MM.1S (cell line): ENCODE measurements at regions not wholly inside any gene's neighbourhood (a gene's known extent, or its start where the extent isn't known, plus 50 kb on each side); places are given as distances from the start of the nearest gene placed in this dataset.

Experiments
- CTCF ChIP-seq: fragments of 300-600 bp; sonication (generic); IDR thresholded peaks from 2 replicates; pipeline ENCODE4 v1.5.1; 2016; ENCODE audit warnings: antibody characterized with exemption, low read length, mixed read lengths
- EZH2 ChIP-seq: fragments of 300-600 bp; sonication (generic); optimal IDR thresholded peaks from 2 replicates; pipeline ENCODE3; 2017; ENCODE audit warnings: low read depth, mild to moderate bottlenecking, antibody characterized with exemption, low read length, mixed read lengths
- EZH2phosphoT487 ChIP-seq: fragments of 300-600 bp; sonication (generic); IDR thresholded peaks from 2 replicates; pipeline ENCODE4 v1.6.1; 2018; ENCODE audit warnings: antibody characterized with exemption, low read length

- TF ChIP-seq CTCF = no peak
- TF ChIP-seq EZH2phosphoT487 = no peak
- TF ChIP-seq EZH2 = no peak
These were observed 185.9 kb downstream of the KCNJ2 start for GRCh38 chr17:70355185-70355584.
